ENCODE measurements at regions not wholly inside any gene's neighbourhood (a gene's known extent, or its start where the extent isn't known, plus 50 kb on each side); places are given as distances from the start of the nearest gene placed in this dataset.

DNA sequence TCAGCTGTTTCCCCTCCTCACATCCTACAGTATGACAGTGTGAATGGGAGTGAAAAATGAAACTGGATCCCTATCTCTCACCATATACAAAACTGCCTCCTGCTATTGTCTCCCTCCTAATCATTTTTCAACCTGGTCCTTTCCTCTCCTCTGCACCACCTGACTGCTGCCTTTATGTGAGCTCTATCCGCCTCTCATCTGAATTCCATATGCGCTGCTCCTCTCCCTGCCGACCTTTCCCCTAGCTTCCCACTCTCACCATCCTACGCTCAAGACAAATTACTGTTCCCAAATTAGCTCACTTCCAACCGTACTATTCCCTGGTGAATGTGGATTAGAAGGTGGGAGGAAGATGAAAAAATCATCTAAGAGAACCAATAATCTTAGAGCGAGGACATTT lies 148.4 kb upstream of the FBXL4 start:
- TF ChIP-seq, protein P1, sequence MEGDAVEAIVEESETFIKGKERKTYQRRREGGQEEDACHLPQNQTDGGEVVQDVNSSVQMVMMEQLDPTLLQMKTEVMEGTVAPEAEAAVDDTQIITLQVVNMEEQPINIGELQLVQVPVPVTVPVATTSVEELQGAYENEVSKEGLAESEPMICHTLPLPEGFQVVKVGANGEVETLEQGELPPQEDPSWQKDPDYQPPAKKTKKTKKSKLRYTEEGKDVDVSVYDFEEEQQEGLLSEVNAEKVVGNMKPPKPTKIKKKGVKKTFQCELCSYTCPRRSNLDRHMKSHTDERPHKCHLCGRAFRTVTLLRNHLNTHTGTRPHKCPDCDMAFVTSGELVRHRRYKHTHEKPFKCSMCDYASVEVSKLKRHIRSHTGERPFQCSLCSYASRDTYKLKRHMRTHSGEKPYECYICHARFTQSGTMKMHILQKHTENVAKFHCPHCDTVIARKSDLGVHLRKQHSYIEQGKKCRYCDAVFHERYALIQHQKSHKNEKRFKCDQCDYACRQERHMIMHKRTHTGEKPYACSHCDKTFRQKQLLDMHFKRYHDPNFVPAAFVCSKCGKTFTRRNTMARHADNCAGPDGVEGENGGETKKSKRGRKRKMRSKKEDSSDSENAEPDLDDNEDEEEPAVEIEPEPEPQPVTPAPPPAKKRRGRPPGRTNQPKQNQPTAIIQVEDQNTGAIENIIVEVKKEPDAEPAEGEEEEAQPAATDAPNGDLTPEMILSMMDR (IDR thresholded peaks at IDR 0.05): no peak
- no peak for TF ChIP-seq POLR2A (IDR thresholded peaks at IDR 0.05)
